NOMO-1 treated with dmso at 0.1 percent for 144 hours (cell line): ENCODE measurements at regions not wholly inside any gene's neighbourhood (a gene's known extent, or its start where the extent isn't known, plus 50 kb on each side); places are given as distances from the start of the nearest gene placed in this dataset.

Experiments
- DNase-seq: peaks from one replicate; lab custom pipeline; 2025; ENCODE audit not compliant: unreplicated experiment; lab: John Stamatoyannopoulos, UW

DNA sequence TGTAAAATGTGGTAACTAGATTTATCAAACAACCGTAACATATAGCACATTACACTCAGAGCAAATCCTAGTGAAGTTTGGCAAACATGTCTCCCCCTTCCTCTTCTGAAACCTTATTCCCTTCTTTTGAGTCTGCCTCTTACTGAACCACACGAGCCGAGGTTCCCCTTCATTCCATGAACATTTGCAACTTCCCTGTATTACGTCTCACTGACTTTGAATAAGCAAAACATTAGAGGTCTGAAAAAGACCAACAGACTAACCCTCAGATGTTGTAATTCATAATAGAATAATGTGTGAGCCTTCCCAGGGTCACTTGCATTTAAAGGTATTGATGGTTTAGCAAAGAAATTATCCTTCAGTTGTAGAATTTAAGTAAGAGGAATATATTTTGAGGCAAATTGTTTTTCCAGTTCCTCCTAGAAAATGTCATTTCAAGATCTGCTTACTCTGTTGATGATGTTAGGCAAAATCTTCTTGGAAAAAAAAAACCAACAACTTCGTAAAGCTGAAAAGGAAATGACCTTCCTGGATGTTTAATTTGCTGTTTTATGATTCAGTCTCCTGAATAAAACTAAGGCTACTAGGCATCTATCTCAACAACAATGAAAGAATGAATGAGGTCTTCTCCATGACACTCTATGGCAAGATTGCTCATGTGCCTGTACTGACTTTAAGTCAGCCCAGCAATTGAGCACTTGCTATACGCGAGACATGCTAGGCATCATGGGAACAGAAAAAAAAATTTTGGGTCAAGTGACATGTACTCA lies 296.9 kb upstream of the NECTIN3 start:
- no peak for DNase-seq

DNA sequence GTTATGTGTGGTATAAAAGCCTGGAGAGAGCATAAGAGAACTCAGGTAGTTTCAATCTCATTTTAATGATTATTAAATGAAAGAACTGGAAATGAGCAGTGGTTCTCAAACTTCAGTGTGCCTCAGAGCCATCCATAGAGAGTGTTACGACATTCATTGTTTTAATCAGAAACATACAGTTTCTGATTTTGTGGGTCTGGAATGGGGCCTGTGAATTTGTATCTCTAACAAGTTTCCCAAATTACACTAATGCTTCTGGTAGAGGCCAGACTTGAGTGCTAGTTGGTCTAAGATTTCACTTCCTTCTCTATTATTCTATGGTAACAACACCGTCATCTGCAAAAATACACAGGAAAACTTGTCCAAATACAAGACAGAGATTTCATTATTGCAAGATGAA lies 292.0 kb upstream of the NECTIN3 start:
- DNase-seq = no peak

- no peak for DNase-seq
Measured at GRCh38 chr3:110783541-110783940, 288.1 kb upstream of the NECTIN3 start.

DNA sequence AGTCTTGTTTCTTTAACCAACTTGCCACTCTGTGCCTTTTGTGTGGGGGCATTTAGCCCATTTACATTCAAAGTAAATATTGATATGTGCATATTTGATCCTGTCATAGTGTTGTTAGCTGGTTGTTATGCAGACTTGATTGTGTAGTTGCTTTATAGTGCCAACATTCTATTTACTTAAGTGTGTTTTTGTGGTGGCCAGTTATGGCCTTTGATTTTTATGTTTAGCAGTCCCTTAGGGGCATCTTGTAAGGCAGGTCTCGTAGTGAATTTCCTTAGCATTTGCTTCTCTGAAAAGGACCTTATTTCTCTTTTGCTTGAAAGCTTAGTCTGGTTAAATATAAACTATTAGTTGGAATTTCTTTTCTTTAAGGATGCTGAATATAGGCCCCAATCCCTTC lies 282.8 kb upstream of the NECTIN3 start:
- DNase-seq = no peak

GRCh38 chr3:110789315-110789714 lies 282.3 kb upstream of the NECTIN3 start:
- DNase-seq = no peak

GRCh38 chr3:110790631-110791030 lies 281.0 kb upstream of the NECTIN3 start:
- DNase-seq = no peak

DNA sequence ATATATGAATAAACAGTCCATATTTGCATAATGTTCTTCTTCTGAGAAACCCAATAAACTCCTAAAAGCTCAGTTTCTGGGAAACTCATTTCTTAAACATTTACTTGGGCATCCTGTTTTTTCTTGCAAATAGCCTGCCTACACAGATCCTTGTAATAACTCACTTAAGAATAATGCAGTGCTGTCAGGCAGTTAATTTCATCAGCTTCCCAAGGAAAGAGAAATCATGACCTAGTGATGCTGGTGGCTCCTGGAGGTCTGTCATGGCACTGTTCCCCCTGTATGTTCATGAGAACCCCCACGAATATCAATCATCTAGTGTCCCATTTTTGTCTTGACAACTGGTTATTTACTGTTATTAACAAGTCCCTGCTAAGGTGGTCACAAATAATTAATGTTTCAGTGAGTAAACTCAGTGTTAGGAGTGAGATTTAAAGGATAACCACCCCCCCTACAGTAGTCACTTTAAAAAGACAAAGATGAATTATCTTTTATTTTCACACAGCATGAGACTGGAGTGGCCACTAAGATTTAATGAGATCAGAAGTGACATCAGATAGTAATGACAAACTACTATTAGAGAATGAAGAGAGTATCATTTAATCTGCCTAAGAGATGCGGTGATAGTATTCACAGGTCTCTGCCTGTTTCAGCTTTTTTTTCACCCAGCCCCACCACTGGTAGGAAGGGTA lies 279.5 kb upstream of the NECTIN3 start:
- no peak for DNase-seq

- DNase-seq = no peak
Measured at GRCh38 chr3:110793611-110794010, 278.0 kb upstream of the NECTIN3 start.

- no peak for DNase-seq
Measured at GRCh38 chr3:110795163-110795562, 276.5 kb upstream of the NECTIN3 start.

DNA sequence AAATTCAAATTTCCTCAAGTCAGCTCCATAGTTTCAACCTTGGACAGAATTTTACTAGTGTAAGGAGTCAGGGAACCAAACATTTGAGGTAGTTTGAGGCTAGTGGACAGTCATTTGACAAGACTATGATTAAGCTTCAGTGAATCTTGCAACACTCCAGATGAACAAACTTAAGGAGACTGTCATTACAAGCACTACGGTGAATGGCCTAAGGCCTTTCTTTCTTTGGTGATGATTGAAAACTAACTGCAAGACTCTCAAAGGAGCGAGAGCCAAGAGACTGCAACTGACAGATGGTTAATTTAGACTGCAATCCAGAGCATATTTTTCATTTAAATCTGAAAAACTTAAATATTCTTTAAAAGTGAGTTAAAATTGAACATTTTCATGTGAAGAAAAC lies 272.3 kb upstream of the NECTIN3 start:
- DNase-seq = no peak

- DNase-seq = no peak
Measured at GRCh38 chr3:110804856-110805255, 266.8 kb upstream of the NECTIN3 start.

GRCh38 chr3:110806924-110807323 lies 264.7 kb upstream of the NECTIN3 start:
- DNase-seq = no peak

- no peak for DNase-seq
Measured at GRCh38 chr3:110808630-110809029, 263.0 kb upstream of the NECTIN3 start.

DNA sequence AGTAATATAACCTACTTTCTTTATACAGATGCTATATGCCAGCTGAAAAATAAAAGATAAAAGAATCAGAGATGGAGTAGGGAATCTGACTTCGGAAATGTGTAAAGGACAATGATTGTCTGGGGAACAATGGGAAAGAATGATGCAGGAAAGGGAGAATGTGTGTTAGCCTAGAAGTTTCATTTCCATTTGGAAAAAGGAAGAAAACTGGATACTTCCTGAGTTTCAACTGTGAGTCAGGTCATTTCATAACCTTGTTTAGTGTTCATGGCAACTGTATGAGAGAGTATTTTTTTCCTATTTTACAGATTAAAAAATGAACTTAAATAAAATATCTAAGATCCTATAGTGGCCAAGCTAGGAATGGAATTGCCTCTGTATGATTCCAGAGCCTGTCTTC lies 261.3 kb upstream of the NECTIN3 start:
- no peak for DNase-seq

DNA sequence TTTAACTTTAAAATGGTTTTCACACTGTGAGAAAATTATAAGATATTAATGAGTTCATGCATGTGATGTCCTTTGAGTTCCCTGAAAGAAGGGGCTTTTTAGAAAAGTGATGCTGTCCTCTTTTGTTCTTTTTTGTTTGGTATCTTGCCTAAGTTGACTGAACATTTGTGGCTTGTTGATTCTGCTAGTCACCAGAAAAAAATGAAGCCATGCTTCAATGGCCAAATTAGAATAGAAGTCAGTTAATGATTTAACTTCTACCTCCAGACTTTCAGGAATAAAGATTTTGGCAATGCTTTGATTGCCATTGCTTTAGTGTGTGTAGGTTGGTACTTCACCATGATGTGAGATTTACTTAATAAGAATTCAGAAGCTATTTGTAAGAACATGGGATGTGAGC lies 260.6 kb upstream of the NECTIN3 start:
- no peak for DNase-seq

DNA sequence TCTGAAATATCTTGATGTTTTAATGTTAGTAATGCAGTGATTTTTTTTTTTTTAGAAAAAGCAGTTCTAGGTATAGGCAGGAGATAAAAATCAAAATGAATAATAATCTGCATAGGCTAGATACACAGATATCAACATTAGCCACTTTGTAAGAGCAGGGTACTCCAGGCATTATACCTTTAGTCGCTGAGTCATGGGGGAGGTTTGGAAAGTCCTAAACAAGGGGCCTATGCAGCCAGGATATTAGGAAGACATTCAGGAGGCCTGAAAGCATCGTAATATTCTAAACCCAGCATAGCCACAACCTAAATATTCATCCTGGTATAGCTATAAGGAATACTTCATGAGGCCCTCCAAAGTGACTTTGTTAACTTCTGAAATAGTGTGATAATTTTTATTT lies 258.1 kb upstream of the NECTIN3 start:
- no peak for DNase-seq

DNA sequence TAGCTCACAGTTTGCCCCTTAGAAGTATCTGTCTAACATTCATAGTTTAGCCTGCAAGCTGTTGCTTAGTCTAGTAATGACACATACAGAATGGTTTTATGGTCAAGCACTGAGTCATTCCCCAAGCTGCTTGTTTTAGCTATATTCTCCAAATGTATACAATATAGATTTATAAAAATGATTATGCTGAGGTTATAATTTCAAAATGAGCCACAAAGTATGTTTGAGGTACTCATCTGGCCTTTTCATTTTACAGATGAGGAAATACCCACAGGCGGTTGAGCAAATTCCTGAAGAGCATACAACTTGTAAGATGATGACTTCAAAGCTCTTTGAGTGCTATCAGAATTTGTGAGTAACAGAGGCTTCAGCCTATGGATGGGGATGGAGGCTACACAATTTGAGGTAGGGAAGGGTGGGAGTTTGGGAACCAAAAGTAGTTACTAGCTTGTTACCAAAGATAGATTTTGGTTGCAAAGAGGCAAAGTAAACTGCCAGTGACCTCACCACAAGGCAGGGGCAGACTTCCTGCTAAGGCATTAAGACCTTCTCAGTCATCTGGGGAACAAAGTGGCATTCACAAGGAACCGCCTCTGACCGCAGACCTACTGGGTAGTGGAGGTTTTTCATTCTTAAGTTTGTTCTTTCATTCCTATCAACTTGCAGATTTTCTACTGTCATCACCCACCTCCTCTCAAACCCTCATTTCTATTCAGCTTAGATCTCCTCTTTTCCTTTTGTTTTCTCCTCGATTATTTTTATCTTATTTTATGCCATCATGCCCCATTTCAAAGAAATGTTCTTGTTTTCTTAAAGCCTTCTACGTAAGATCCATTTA lies 257.2 kb upstream of the NECTIN3 start:
- DNase-seq = no peak

GRCh38 chr3:110815008-110815583 lies 256.5 kb upstream of the NECTIN3 start:
- DNase-seq = no peak

GRCh38 chr3:110816008-110816407 lies 255.6 kb upstream of the NECTIN3 start:
- DNase-seq = no peak

GRCh38 chr3:110821586-110821985 lies 250.0 kb upstream of the NECTIN3 start:
- DNase-seq = no peak

GRCh38 chr3:110822971-110823370 lies 248.6 kb upstream of the NECTIN3 start:
- no peak for DNase-seq
